SK-N-SH (cell line): ENCODE measurements at regions not wholly inside any gene's neighbourhood (a gene's known extent, or its start where the extent isn't known, plus 50 kb on each side); places are given as distances from the start of the nearest gene placed in this dataset.

Experiments used
- CTCF ChIA-PET: fragments of 300-600, 350-600 bp; formaldehyde crosslinking; extraction: SDS; loops from one replicate; lab custom pipeline; 2021; lab: Yijun Ruan, JAX
- POLR2A ChIA-PET: fragments of 350-600 bp; sonication (Branson Sonifier 250); formaldehyde crosslinking; extraction: SDS; loops from one replicate; lab custom pipeline; 2020; ENCODE audit warnings: antibody characterized with exemption, inconsistent platforms; lab: Yijun Ruan, JAX
- DNase-seq: peaks from one replicate; pipeline ENCODE4 v3.0.0; 2012
- H2AFZ ChIP-seq: fragments of 200-600 bp; sonication (generic); 2 replicates; pipeline ENCODE4 v1.8.1; 2016; ENCODE audit warnings: antibody characterized with exemption, mild to moderate bottlenecking, low read depth
- H3F3A ChIP-seq: fragments of 200-600 bp; sonication (generic); replicated peaks from 2 replicates; pipeline ENCODE3; 2016; ENCODE audit warnings: antibody characterized with exemption, mild to moderate bottlenecking; ENCODE audit not compliant: insufficient read depth
- H3K27ac ChIP-seq, 2 experiments: fragments of 200-500 bp in 1 of 2; fragments of 200-600 bp in 1 of 2; sonication (Bioruptor generic) in 1 of 2; sonication (generic), shearing (Covaris generic) in 1 of 2; 2 replicates each; pipeline versions ENCODE4 v1.5.1 to v1.6.1; 2014 to 2016; ENCODE audit warnings: low read depth in 2 of 2, inconsistent platforms in 1 of 2, low read length in 1 of 2, mild to moderate bottlenecking in 1 of 2, mixed read lengths in 1 of 2
- H3K27me3 ChIP-seq: fragments of 200-600 bp; sonication (generic), shearing (Covaris generic); 2 replicates; pipeline ENCODE4 v1.6.1; 2016; ENCODE audit warnings: mixed run types; ENCODE audit not compliant: insufficient read depth
- H3K36me3 ChIP-seq, 2 experiments: fragments of 200-500 bp in 1 of 2; fragments of 200-600 bp in 1 of 2; sonication (Bioruptor generic) in 1 of 2; sonication (generic) in 1 of 2; replicated peaks in 1 of 2; 2 replicates each; pipeline versions ENCODE3 to v1.5.1; 2014 to 2016; ENCODE audit warnings: low read length in 1 of 2, mild to moderate bottlenecking in 1 of 2; ENCODE audit not compliant: insufficient read depth in 2 of 2, control insufficient read depth in 1 of 2
- H3K4me1 ChIP-seq, 2 experiments: fragments of 200-500 bp in 1 of 2; fragments of 200-600 bp in 1 of 2; sonication (Bioruptor generic) in 1 of 2; sonication (generic), shearing (Covaris generic) in 1 of 2; 2 replicates each; pipeline versions ENCODE4 v1.5.1 to v1.6.1; 2014 to 2016; ENCODE audit warnings: low read depth in 1 of 2, low read length in 1 of 2, mixed run types in 1 of 2; ENCODE audit not compliant: insufficient read depth in 2 of 2, control insufficient read depth in 1 of 2
- H3K4me2 ChIP-seq: fragments of 200-600 bp; sonication (generic), shearing (Covaris generic); 2 replicates; pipeline ENCODE4 v1.6.1; 2017; ENCODE audit warnings: mixed run types
- H3K4me3 ChIP-seq, 2 experiments: fragments of 200-500 bp in 1 of 2; fragments of 200-600 bp in 1 of 2; sonication (Bioruptor generic) in 1 of 2; sonication (generic), shearing (Covaris generic) in 1 of 2; 2 replicates each; pipeline versions ENCODE4 v1.5.1 to v1.8.1; 2014 to 2016; ENCODE audit warnings: low read depth in 2 of 2, inconsistent platforms in 1 of 2, low read length in 1 of 2, mild to moderate bottlenecking in 1 of 2, mixed read lengths in 1 of 2, moderate library complexity in 1 of 2
- H3K79me2 ChIP-seq: fragments of 200-600 bp; sonication (generic); 2 replicates; pipeline ENCODE4 v1.8.1; 2017; ENCODE audit warnings: mild to moderate bottlenecking; ENCODE audit not compliant: insufficient read depth
- H3K9ac ChIP-seq: fragments of 200-600 bp; sonication (generic); 2 replicates; pipeline ENCODE4 v1.6.1; 2017; ENCODE audit warnings: mixed run types
- H3K9me2 ChIP-seq: fragments of 200-600 bp; sonication (generic); 2 replicates; pipeline ENCODE4 v1.6.1; 2017; ENCODE audit warnings: mixed run types
- H3K9me3 ChIP-seq: fragments of 200-600 bp; sonication (generic); 2 replicates; pipeline ENCODE4 v1.6.1; 2017; ENCODE audit warnings: mixed run types, mild to moderate bottlenecking, moderate library complexity
- H4K20me1 ChIP-seq: fragments of 200-600 bp; sonication (generic); 2 replicates; pipeline ENCODE4 v1.6.1; 2017; ENCODE audit warnings: mild to moderate bottlenecking, mixed run types; ENCODE audit not compliant: insufficient read depth
- CHD2 ChIP-seq: fragments of 150-350 bp; IDR thresholded peaks from 2 replicates; pipeline ENCODE4 v1.6.1; 2018; ENCODE audit warnings: low read length; ENCODE audit not compliant: partially characterized antibody
- ELF1 ChIP-seq: IDR thresholded peaks from 2 replicates; pipeline ENCODE4 v1.4.0; 2012
- EP300 ChIP-seq, 2 experiments: IDR thresholded peaks; 2 replicates each; pipeline versions ENCODE4 v1.4.0 to v1.6.1; 2012; ENCODE audit warnings: borderline replicate concordance in 1 of 2, low read depth in 1 of 2, low read length in 1 of 2
- EZH2phosphoT487 ChIP-seq: fragments of 200-600 bp; sonication (generic); IDR thresholded peaks from 2 replicates; pipeline ENCODE4 v1.6.1; 2017; ENCODE audit warnings: low read depth, mixed run types, mild to moderate bottlenecking, antibody characterized with exemption, moderate library complexity, borderline replicate concordance
- FOSL2 ChIP-seq: IDR thresholded peaks from 2 replicates; pipeline ENCODE4 v1.4.0; 2012; ENCODE audit warnings: low read depth, mild to moderate bottlenecking, moderate library complexity, borderline replicate concordance
- FOXJ3 ChIP-seq: sonication (generic); formaldehyde crosslinking; IDR thresholded peaks from 2 replicates; pipeline ENCODE4 v1.5.1; 2020; ENCODE audit warnings: mild to moderate bottlenecking, missing genetic modification reagents
- GATA2 ChIP-seq: sonication (generic); formaldehyde crosslinking; IDR thresholded peaks from 2 replicates; pipeline ENCODE4 v1.5.0; 2020; ENCODE audit warnings: mild to moderate bottlenecking, missing genetic modification reagents
- JUND ChIP-seq: IDR thresholded peaks from 2 replicates; pipeline ENCODE4 v1.4.0; 2012
- MXI1 ChIP-seq: IDR thresholded peaks from 2 replicates; pipeline ENCODE4 v1.6.1; 2012; ENCODE audit warnings: mild to moderate bottlenecking, low read depth, low read length, improper control_type of control experiment
- NFIC ChIP-seq: IDR thresholded peaks from 2 replicates; pipeline ENCODE4 v1.4.0; 2012; ENCODE audit warnings: borderline replicate concordance
- POLR2AphosphoS5 ChIP-seq: IDR thresholded peaks from 2 replicates; pipeline ENCODE4 v1.6.1; 2012; ENCODE audit warnings: low read depth, low read length
- RCOR1 ChIP-seq: fragments of 150-350 bp; IDR thresholded peaks from 2 replicates; pipeline ENCODE4 v1.6.1; 2017; ENCODE audit warnings: antibody characterized with exemption, low read length
- SMC3 ChIP-seq: IDR thresholded peaks from 2 replicates; pipeline ENCODE4 v1.6.1; 2012; ENCODE audit warnings: low read depth, low read length, improper control_type of control experiment
- WGBS: methylation state at CpG from one replicate; pipeline ENCODE4 v1.1.6; 2017; ENCODE audit warnings: low lambda C conversion rate; 5-methylcytosine and 5-hydroxymethylcytosine counted together
- TF ChIP-seq, protein P1 (sequence below): fragments of 150-350 bp; IDR thresholded peaks from 2 replicates; pipeline ENCODE4 v1.6.1; 2016; ENCODE audit warnings: mild to moderate bottlenecking, low read depth, low read length
- TF ChIP-seq, protein P2 (sequence below): fragments of 200-600 bp; sonication (generic); IDR thresholded peaks from 2 replicates; pipeline ENCODE4 v1.6.1; 2017; ENCODE audit warnings: antibody characterized with exemption, mild to moderate bottlenecking, moderate library complexity
- TF ChIP-seq, protein P3 (sequence below): IDR thresholded peaks from 2 replicates; pipeline ENCODE4 v1.4.0; 2012; ENCODE audit warnings: low read depth, borderline replicate concordance
- TF ChIP-seq, protein P4 (sequence below): IDR thresholded peaks from 2 replicates; pipeline ENCODE4 v1.6.1; 2012; ENCODE audit warnings: mild to moderate bottlenecking, low read depth, low read length, moderate library complexity

DNA sequence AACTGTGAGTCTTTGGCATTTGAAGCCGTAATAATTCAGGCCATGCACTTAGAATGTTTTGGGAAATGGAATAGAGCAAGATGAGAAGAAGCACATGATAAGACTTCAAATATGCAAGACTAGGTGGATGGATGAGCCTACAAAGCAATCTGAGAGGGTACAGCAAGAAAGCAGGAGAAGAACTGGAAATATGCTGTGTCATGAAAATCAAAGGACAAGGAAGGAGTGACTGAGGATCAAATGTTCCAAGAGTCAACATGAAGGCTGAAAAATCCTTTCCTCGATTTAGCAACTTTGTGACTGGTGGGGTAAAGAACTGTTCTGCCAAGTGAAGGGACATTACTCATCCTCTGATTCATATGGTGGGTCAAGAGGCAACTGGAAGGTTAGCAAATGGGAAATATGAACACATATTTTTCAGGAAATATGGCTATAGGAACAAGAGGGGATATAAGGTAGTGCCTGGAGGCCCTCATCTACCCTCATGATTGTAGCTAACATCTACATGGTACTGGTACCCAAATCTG lies 803.7 kb upstream of the ARRDC4 start:
- no peak overlapping the region for H3K9ac ChIP-seq
- WGBS = 1% methylated on average over 2 of the region's 2 CpGs
- no peak for DNase-seq
- H2AFZ ChIP-seq = no peak overlapping the region
- H3K9me3 ChIP-seq = no peaks in the 10 kb centered on the region
- H3K79me2 ChIP-seq = no peaks in the 10 kb centered on the region
- no peak overlapping the region for H3K4me2 ChIP-seq
- TF ChIP-seq, protein P1, sequence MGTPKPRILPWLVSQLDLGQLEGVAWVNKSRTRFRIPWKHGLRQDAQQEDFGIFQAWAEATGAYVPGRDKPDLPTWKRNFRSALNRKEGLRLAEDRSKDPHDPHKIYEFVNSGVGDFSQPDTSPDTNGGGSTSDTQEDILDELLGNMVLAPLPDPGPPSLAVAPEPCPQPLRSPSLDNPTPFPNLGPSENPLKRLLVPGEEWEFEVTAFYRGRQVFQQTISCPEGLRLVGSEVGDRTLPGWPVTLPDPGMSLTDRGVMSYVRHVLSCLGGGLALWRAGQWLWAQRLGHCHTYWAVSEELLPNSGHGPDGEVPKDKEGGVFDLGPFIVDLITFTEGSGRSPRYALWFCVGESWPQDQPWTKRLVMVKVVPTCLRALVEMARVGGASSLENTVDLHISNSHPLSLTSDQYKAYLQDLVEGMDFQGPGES = no peak
- H3F3A ChIP-seq = no peaks in the 10 kb centered on the region
- no peaks in the 10 kb centered on the region for H3K9me2 ChIP-seq
- no peak overlapping the region for H3K4me3 ChIP-seq
- ChIA-PET CTCF (interaction anchor here (1.1 kb wide), 1 partner anchor 20 kb away, joined by 3 read pairs; no protein-coding TSS in a partner anchor), POLR2A (no interaction called here)
- H4K20me1 ChIP-seq = no peaks in the 10 kb centered on the region
- no peaks in the 10 kb centered on the region for H3K36me3 ChIP-seq
- H3K4me1 ChIP-seq = no peaks in the 10 kb centered on the region
- no peak overlapping the region for H3K27ac ChIP-seq
- no peaks in the 10 kb centered on the region for H3K27me3 ChIP-seq

DNA sequence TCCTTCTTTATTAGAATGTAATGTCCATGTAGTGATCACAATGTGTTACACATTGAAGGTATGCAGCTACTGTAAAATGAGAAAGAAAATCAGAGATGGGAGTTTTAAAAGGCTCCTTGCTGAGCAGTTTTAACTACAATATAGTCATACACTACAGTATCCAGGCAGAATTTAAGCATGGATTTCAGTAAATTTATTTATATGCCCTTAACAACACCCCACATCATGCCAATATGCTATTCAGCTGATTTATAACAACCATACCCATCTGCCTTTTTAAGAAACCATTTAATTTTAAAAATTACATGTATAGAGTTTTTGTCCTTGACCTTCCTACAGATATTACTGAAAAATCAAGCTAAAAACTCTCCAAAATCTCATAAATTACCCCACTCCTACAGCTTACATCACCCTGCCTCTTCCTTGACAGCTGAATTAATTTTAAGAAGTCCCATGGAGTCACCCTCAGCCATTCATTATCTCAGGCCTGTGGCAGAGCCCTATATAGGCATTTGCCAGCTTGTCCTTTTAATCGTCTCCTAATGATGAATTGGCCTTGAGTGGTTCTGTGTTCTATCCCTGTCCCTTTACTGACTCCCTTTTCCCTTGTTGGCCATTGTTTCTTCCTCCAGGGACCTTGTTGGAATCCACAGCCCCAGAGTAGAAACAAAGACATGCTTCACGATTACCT lies 797.6 kb upstream of the ARRDC4 start:
- Histone ChIP-seq H3F3A (no peaks in the 10 kb centered on the region), H3K4me1 (no peaks in the 10 kb centered on the region), H3K9me3 (no peaks in the 10 kb centered on the region), H3K27ac (no peak overlapping the region), H3K9ac (no peak overlapping the region), H3K9me2 (no peaks in the 10 kb centered on the region), H3K4me2 (no peak overlapping the region), H2AFZ (no peak overlapping the region), H3K27me3 (no peaks in the 10 kb centered on the region), H3K79me2 (no peaks in the 10 kb centered on the region), H3K4me3 (no peak overlapping the region), H3K36me3 (no peaks in the 10 kb centered on the region), H4K20me1 (no peaks in the 10 kb centered on the region)
- WGBS = 0% methylated on average over 2 of the region's 2 CpGs
- CTCF ChIA-PET = no interaction called here
- no peak for DNase-seq
- POLR2A ChIA-PET = no interaction called here
- TF ChIP-seq, protein P2, sequence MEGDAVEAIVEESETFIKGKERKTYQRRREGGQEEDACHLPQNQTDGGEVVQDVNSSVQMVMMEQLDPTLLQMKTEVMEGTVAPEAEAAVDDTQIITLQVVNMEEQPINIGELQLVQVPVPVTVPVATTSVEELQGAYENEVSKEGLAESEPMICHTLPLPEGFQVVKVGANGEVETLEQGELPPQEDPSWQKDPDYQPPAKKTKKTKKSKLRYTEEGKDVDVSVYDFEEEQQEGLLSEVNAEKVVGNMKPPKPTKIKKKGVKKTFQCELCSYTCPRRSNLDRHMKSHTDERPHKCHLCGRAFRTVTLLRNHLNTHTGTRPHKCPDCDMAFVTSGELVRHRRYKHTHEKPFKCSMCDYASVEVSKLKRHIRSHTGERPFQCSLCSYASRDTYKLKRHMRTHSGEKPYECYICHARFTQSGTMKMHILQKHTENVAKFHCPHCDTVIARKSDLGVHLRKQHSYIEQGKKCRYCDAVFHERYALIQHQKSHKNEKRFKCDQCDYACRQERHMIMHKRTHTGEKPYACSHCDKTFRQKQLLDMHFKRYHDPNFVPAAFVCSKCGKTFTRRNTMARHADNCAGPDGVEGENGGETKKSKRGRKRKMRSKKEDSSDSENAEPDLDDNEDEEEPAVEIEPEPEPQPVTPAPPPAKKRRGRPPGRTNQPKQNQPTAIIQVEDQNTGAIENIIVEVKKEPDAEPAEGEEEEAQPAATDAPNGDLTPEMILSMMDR = no peak
- no peak for TF ChIP-seq GATA2 (CRISPR knock-in tag)
- no peak for TF ChIP-seq FOSL2
- TF ChIP-seq ELF1 = no peak
- TF ChIP-seq MXI1 = no peak
- TF ChIP-seq NFIC = no peak
- no peak for TF ChIP-seq CHD2
- no peak for TF ChIP-seq RCOR1
- TF ChIP-seq EZH2phosphoT487 = no peak
- no peak for TF ChIP-seq SMC3
- TF ChIP-seq FOXJ3 (CRISPR knock-in tag) = no peak
- TF ChIP-seq POLR2AphosphoS5 = no peak
- no peak for TF ChIP-seq EP300 (IDR thresholded peaks at IDR 0.05; ENCODE audit: borderline replicate concordance in 1 of 2, low read depth in 1 of 2, low read length in 1 of 2)
- TF ChIP-seq JUND = no peak
- TF ChIP-seq, protein P3, sequence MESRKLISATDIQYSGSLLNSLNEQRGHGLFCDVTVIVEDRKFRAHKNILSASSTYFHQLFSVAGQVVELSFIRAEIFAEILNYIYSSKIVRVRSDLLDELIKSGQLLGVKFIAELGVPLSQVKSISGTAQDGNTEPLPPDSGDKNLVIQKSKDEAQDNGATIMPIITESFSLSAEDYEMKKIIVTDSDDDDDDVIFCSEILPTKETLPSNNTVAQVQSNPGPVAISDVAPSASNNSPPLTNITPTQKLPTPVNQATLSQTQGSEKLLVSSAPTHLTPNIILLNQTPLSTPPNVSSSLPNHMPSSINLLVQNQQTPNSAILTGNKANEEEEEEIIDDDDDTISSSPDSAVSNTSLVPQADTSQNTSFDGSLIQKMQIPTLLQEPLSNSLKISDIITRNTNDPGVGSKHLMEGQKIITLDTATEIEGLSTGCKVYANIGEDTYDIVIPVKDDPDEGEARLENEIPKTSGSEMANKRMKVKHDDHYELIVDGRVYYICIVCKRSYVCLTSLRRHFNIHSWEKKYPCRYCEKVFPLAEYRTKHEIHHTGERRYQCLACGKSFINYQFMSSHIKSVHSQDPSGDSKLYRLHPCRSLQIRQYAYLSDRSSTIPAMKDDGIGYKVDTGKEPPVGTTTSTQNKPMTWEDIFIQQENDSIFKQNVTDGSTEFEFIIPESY = no peak
- TF ChIP-seq, protein P4, sequence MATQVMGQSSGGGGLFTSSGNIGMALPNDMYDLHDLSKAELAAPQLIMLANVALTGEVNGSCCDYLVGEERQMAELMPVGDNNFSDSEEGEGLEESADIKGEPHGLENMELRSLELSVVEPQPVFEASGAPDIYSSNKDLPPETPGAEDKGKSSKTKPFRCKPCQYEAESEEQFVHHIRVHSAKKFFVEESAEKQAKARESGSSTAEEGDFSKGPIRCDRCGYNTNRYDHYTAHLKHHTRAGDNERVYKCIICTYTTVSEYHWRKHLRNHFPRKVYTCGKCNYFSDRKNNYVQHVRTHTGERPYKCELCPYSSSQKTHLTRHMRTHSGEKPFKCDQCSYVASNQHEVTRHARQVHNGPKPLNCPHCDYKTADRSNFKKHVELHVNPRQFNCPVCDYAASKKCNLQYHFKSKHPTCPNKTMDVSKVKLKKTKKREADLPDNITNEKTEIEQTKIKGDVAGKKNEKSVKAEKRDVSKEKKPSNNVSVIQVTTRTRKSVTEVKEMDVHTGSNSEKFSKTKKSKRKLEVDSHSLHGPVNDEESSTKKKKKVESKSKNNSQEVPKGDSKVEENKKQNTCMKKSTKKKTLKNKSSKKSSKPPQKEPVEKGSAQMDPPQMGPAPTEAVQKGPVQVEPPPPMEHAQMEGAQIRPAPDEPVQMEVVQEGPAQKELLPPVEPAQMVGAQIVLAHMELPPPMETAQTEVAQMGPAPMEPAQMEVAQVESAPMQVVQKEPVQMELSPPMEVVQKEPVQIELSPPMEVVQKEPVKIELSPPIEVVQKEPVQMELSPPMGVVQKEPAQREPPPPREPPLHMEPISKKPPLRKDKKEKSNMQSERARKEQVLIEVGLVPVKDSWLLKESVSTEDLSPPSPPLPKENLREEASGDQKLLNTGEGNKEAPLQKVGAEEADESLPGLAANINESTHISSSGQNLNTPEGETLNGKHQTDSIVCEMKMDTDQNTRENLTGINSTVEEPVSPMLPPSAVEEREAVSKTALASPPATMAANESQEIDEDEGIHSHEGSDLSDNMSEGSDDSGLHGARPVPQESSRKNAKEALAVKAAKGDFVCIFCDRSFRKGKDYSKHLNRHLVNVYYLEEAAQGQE = no peak
